H1 (cell line): ENCODE measurements at regions not wholly inside any gene's neighbourhood (a gene's known extent, or its start where the extent isn't known, plus 50 kb on each side); places are given as distances from the start of the nearest gene placed in this dataset.

Experiments used
- CTCF ChIA-PET: fragments of 300-600 bp; sonication (Branson Sonifier 250); formaldehyde crosslinking; loops from one replicate; lab custom pipeline; 2021; ENCODE audit not compliant: partially characterized antibody; lab: Charles Lee
- POLR2A ChIA-PET: fragments of 300-600 bp; sonication (Branson Sonifier 250); formaldehyde crosslinking; loops from one replicate; lab custom pipeline; 2021; ENCODE audit warnings: inconsistent platforms; ENCODE audit not compliant: partially characterized antibody; lab: Charles Lee
- DNase-seq, 2 experiments: peaks; one replicate each; pipeline versions ENCODE4 v3.0.0 to v3.0.0-alpha.2; 2010 to 2022; ENCODE audit warnings: low spot score in 2 of 2, low read depth in 1 of 2, mixed read lengths in 1 of 2
- FAIRE-seq: peaks from 2 replicates; lab custom pipeline; 2011; peaks lifted over from hg19 to GRCh38; lab: Jason Lieb, UNC
- H2AFZ ChIP-seq: 2 replicates; pipeline ENCODE4 v1.8.1; 2012; ENCODE audit warnings: low read length, inconsistent platforms
- H2AK5ac ChIP-seq: 2 replicates; pipeline ENCODE4 v1.6.1; 2013; ENCODE audit warnings: low read depth, low read length
- H2BK120ac ChIP-seq: replicated peaks from 2 replicates; pipeline ENCODE3; 2013; ENCODE audit warnings: low read depth, low read length, inconsistent platforms
- H2BK12ac ChIP-seq: 2 replicates; pipeline ENCODE4 v1.6.1; 2013; ENCODE audit warnings: low read depth, low read length
- H2BK15ac ChIP-seq: 2 replicates; pipeline ENCODE4 v1.6.1; 2013; ENCODE audit warnings: low read length
- H2BK20ac ChIP-seq: 2 replicates; pipeline ENCODE4 v1.6.1; 2013; ENCODE audit warnings: low read length
- H2BK5ac ChIP-seq: 2 replicates; pipeline ENCODE4 v1.6.1; 2013; ENCODE audit warnings: low read depth, low read length
- H3K14ac ChIP-seq: 2 replicates; pipeline ENCODE4 v1.6.1; 2013; ENCODE audit warnings: inconsistent platforms; ENCODE audit not compliant: insufficient read length
- H3K18ac ChIP-seq: 2 replicates; pipeline ENCODE4 v1.6.1; 2013; ENCODE audit warnings: low read length; ENCODE audit errors: extremely low read depth
- H3K23ac ChIP-seq: 2 replicates; pipeline ENCODE4 v1.6.1; 2013; ENCODE audit warnings: inconsistent platforms; ENCODE audit not compliant: insufficient read length
- H3K23me2 ChIP-seq: 2 replicates; pipeline ENCODE4 v1.6.1; 2013; ENCODE audit warnings: low read depth, low read length
- H3K27ac ChIP-seq: 2 replicates; pipeline ENCODE4 v1.6.1; 2011; ENCODE audit warnings: low read depth, low read length, inconsistent platforms
- H3K27me3 ChIP-seq, 4 experiments: replicated peaks in 1 of 4; 1 replicate in 1 of 4; 2 replicates in 3 of 4; pipeline versions ENCODE4 v1.6.1 to v1.8.1; 2011 to 2013; ENCODE audit warnings: low read length in 3 of 4, mild to moderate bottlenecking in 3 of 4, inconsistent platforms in 2 of 4, mixed read lengths in 2 of 4, moderate library complexity in 1 of 4; ENCODE audit not compliant: control insufficient read depth in 3 of 4, insufficient read depth in 3 of 4; ENCODE audit errors: extremely low read depth in 1 of 4
- H3K36me3 ChIP-seq, 4 experiments: 2 replicates each; pipeline versions ENCODE4 v1.6.1 to v1.8.1; 2011 to 2013; ENCODE audit warnings: mild to moderate bottlenecking in 4 of 4, low read length in 3 of 4, moderate library complexity in 2 of 4, control low read depth in 1 of 4, inconsistent platforms in 1 of 4; ENCODE audit not compliant: insufficient read depth in 4 of 4, control insufficient read depth in 2 of 4
- H3K4ac ChIP-seq: replicated peaks from 2 replicates; pipeline ENCODE3; 2013; ENCODE audit warnings: low read length, low read depth, mixed read lengths, inconsistent platforms; ENCODE audit not compliant: insufficient read length
- H3K4me1 ChIP-seq, 4 experiments: replicated peaks in 1 of 4; 1 replicate in 1 of 4; 2 replicates in 3 of 4; pipeline versions ENCODE4 v1.6.1 to v1.8.1; 2011 to 2013; ENCODE audit warnings: low read length in 3 of 4, inconsistent platforms in 2 of 4, mixed read lengths in 1 of 4; ENCODE audit not compliant: insufficient read depth in 4 of 4, control insufficient read depth in 3 of 4
- H3K4me2 ChIP-seq, 2 experiments: 2 replicates each; pipeline versions ENCODE4 v1.6.1 to v1.8.1; 2011 to 2013; ENCODE audit warnings: low read depth in 2 of 2, low read length in 2 of 2, control low read depth in 1 of 2, inconsistent platforms in 1 of 2, mild to moderate bottlenecking in 1 of 2; ENCODE audit not compliant: insufficient read depth in 1 of 2
- H3K4me3 ChIP-seq, 4 experiments: fragments of 200-600, 300-600 bp in 1 of 4; sonication (generic), shearing (Covaris generic), sonication (Bioruptor Twin) in 1 of 4; 2 replicates each; pipeline versions ENCODE4 v1.5.1 to v1.8.1; 2011 to 2016; ENCODE audit warnings: low read length in 4 of 4, low read depth in 3 of 4, control low read depth in 2 of 4, inconsistent platforms in 2 of 4, mild to moderate bottlenecking in 2 of 4, mixed read lengths in 1 of 4, moderate library complexity in 1 of 4; ENCODE audit not compliant: insufficient read depth in 2 of 4; ENCODE audit errors: extremely low read depth in 1 of 4
- H3K56ac ChIP-seq: replicated peaks from 2 replicates; pipeline ENCODE3; 2013; ENCODE audit warnings: low read depth, mild to moderate bottlenecking, mixed read lengths, low read length, inconsistent platforms; ENCODE audit not compliant: insufficient read length
- H3K79me1 ChIP-seq: 2 replicates; pipeline ENCODE4 v1.6.1; 2013; ENCODE audit warnings: low read depth, low read length, control low read depth
- H3K79me2 ChIP-seq, 2 experiments: 2 replicates each; pipeline versions ENCODE4 v1.6.1 to v1.8.1; 2012 to 2013; ENCODE audit warnings: low read length in 2 of 2, mild to moderate bottlenecking in 2 of 2, inconsistent platforms in 1 of 2; ENCODE audit not compliant: insufficient read depth in 2 of 2, control insufficient read depth in 1 of 2
- H3K9ac ChIP-seq, 4 experiments: replicated peaks in 1 of 4; 1 replicate in 1 of 4; 2 replicates in 3 of 4; pipeline versions ENCODE4 v1.6.1 to v1.8.1; 2011 to 2013; ENCODE audit warnings: low read depth in 3 of 4, low read length in 3 of 4, control low read depth in 2 of 4, mild to moderate bottlenecking in 2 of 4, moderate library complexity in 2 of 4, inconsistent platforms in 1 of 4; ENCODE audit errors: extremely low read depth in 1 of 4
- H3K9me3 ChIP-seq, 2 experiments: 2 replicates each; pipeline versions ENCODE4 v1.6.1 to v1.8.1; 2012 to 2013; ENCODE audit warnings: mild to moderate bottlenecking in 2 of 2, moderate library complexity in 2 of 2, control low read depth in 1 of 2, inconsistent platforms in 1 of 2, low read depth in 1 of 2, low read length in 1 of 2, mixed read lengths in 1 of 2; ENCODE audit not compliant: insufficient read depth in 2 of 2
- H4K20me1 ChIP-seq, 2 experiments: replicated peaks in 1 of 2; 2 replicates each; pipeline versions ENCODE3 to v1.8.1; 2011 to 2013; ENCODE audit warnings: inconsistent platforms in 2 of 2, low read length in 2 of 2, mild to moderate bottlenecking in 1 of 2; ENCODE audit not compliant: insufficient read depth in 2 of 2, control insufficient read depth in 1 of 2
- H4K5ac ChIP-seq: 2 replicates; pipeline ENCODE4 v1.6.1; 2013; ENCODE audit warnings: low read length, low read depth, mixed read lengths, inconsistent platforms; ENCODE audit not compliant: insufficient read length
- H4K8ac ChIP-seq: 2 replicates; pipeline ENCODE4 v1.8.0; 2013; ENCODE audit warnings: mild to moderate bottlenecking, moderate library complexity, low read length, inconsistent platforms; ENCODE audit not compliant: insufficient read depth; ENCODE audit errors: extremely low read depth
- H4K91ac ChIP-seq: replicated peaks from 2 replicates; pipeline ENCODE3; 2013; ENCODE audit warnings: low read length, mixed read lengths, inconsistent platforms; ENCODE audit not compliant: insufficient read length
- BCL11A ChIP-seq, 2 experiments: IDR thresholded peaks; one replicate each; pipeline ENCODE4 v1.6.1; 2011; ENCODE audit warnings: low read depth in 2 of 2, low read length in 2 of 2, mild to moderate bottlenecking in 2 of 2
- KDM4A ChIP-seq: IDR thresholded peaks from one replicate; pipeline ENCODE4 v1.7.1; 2012; ENCODE audit warnings: low read depth, mild to moderate bottlenecking, moderate library complexity, low read length, inconsistent platforms; ENCODE audit not compliant: severe bottlenecking
- POU5F1 ChIP-seq: IDR thresholded peaks from 2 replicates; pipeline ENCODE4 v1.6.1; 2011; ENCODE audit warnings: low read depth, mild to moderate bottlenecking, low read length, moderate library complexity
- SAP30 ChIP-seq: fragments of 300-600 bp; sonication (generic); IDR thresholded peaks from 2 replicates; pipeline ENCODE4 v1.7.1; 2012; ENCODE audit warnings: low read length, moderate library complexity, mild to moderate bottlenecking, inconsistent platforms; ENCODE audit not compliant: insufficient read depth, insufficient replicate concordance
- USF2 ChIP-seq: IDR thresholded peaks from 2 replicates; pipeline ENCODE4 v1.6.1; 2011; ENCODE audit warnings: low read length, improper control_type of control experiment
- WGBS, 2 experiments: shearing (Covaris generic) in 1 of 2; methylation state at CpG; one replicate each; pipeline versions ENCODE4 v1.1.6 to v1.1.7; 2013 to 2015; ENCODE audit warnings: low lambda C conversion rate in 2 of 2, mixed read lengths in 2 of 2, inconsistent platforms in 1 of 2, low coverage in 1 of 2, missing lambda C conversion rate in 1 of 2; ENCODE audit not compliant: insufficient replicate concordance in 2 of 2, insufficient coverage in 1 of 2, insufficient read length in 1 of 2; ENCODE audit errors: extremely low coverage in 1 of 2, missing lambda C conversion rate in 1 of 2; 5-methylcytosine and 5-hydroxymethylcytosine counted together

DNA sequence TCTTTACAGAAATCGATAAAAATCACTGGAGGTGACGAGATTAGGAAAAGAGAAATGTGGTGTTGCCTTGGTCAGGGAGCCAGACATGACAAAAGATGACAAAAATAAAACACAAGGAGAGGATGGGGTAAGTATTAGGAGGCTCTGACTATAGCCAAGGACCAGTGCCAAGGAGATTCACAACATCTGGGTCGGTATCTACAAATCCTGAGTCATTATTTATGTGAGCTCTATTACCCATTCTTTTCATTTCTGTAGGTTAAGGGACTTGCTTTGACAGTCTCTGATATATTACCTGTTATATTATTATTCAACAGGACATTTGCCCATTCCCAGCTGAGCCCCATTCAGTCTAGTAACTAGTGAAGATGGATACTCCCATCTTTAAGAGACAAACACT, 120.8 kb downstream of the TYW3 start:
- DNase-seq = no peak
- Histone ChIP-seq H4K20me1 (no peaks in the 10 kb centered on the region), H3K4me3 (no peak overlapping the region), H3K14ac (no peak overlapping the region), H4K8ac (no peak overlapping the region), H2BK20ac (no peak overlapping the region), H4K5ac (no peak overlapping the region), H3K4me2 (no peak overlapping the region), H3K36me3 (no peaks in the 10 kb centered on the region), H3K79me2 (no peaks in the 10 kb centered on the region), H3K18ac (no peak overlapping the region), H3K4me1 (peaks cover 0 to 5% (median 0%) of the 10 kb centered on the region in 4 experiments; a peak in 1 of 7 replicates), H3K4ac (no peak overlapping the region), H4K91ac (no peak overlapping the region), H2BK12ac (no peak overlapping the region), H3K23me2 (no peaks in the 10 kb centered on the region), H2BK120ac (no peak overlapping the region), H2BK5ac (no peak overlapping the region), H3K23ac (no peak overlapping the region), H3K9ac (no peak overlapping the region), H2BK15ac (no peak overlapping the region), H2AK5ac (no peak overlapping the region), H3K9me3 (no peaks in the 10 kb centered on the region), H3K56ac (no peak overlapping the region), H3K79me1 (no peaks in the 10 kb centered on the region), H3K27me3 (no peaks in the 10 kb centered on the region), H2AFZ (no peak overlapping the region), H3K27ac (no peak overlapping the region)
- 85% methylated on average over 3 of the region's 3 CpGs; no CpG with 5 or more reads in 1 of the 2 experiments for whole genome bisulfite sequencing, 2 experiments
- FAIRE-seq = no peak
- ChIA-PET CTCF (no interaction called here), POLR2A (no interaction called here)
- TF ChIP-seq KDM4A (no peak), BCL11A (IDR thresholded peaks at IDR 0.05; ENCODE audit: low read depth in 2 of 2, low read length in 2 of 2) (no peak), POU5F1 (no peak), SAP30 (no peak), USF2 (no peak)
